HG03135 (cell line): ENCODE measurements at regions not wholly inside any gene's neighbourhood (a gene's known extent, or its start where the extent isn't known, plus 50 kb on each side); places are given as distances from the start of the nearest gene placed in this dataset.

ENCODE experiments used
- ATAC-seq: cut with Tn5 transposase; IDR thresholded peaks from one replicate; pipeline ENCODE4 v1.9.1; 2021; ENCODE audit warnings: mild to moderate bottlenecking, moderate library complexity; ENCODE audit not compliant: unreplicated experiment

GRCh38 chr6:18335948-18336347, 51.2 kb upstream of the RNF144B start:
- ATAC-seq, result no peak

GRCh38 chr6:18334251-18334650, 52.9 kb upstream of the RNF144B start:
- ATAC-seq, result no peak

GRCh38 chr6:18330548-18331081, 56.5 kb upstream of the RNF144B start:
- no peak for ATAC-seq

GRCh38 chr6:18329776-18330175, 57.4 kb upstream of the RNF144B start:
- no peak for ATAC-seq

- ATAC-seq, result no peak
Observed at GRCh38 chr6:18328540-18328939, 58.6 kb upstream of the RNF144B start.

GRCh38 chr6:18328070-18328469, 59.1 kb upstream of the RNF144B start:
- ATAC-seq, result no peak

- no peak for ATAC-seq
Observed at GRCh38 chr6:18327626-18328025, 59.5 kb upstream of the RNF144B start.

GRCh38 chr6:18326980-18327379, 60.2 kb upstream of the RNF144B start:
- no peak for ATAC-seq

- no peak for ATAC-seq
Observed at GRCh38 chr6:18326001-18326400, 61.1 kb upstream of the RNF144B start.

- ATAC-seq, result no peak
Observed at GRCh38 chr6:18324706-18325042, 60.3 kb upstream of the DEK start.

- ATAC-seq, result peak; percentile 57
Observed at GRCh38 chr6:18323935-18324705, 59.8 kb upstream of the DEK start.

GRCh38 chr6:18317850-18318249, 53.5 kb upstream of the DEK start:
- ATAC-seq, result no peak

- ATAC-seq, result no peak
Observed at GRCh38 chr6:18314317-18314997, 50.1 kb upstream of the DEK start.
